ENCODE measurements at regions not wholly inside any gene's neighbourhood (a gene's known extent, or its start where the extent isn't known, plus 50 kb on each side); places are given as distances from the start of the nearest gene placed in this dataset.

- TF ChIP-seq POLR2A (IDR thresholded peaks at IDR 0.05) = no peak
- TF ChIP-seq CTCF (IDR thresholded peaks at IDR 0.05) = no peak
Observed at GRCh38 chr3:3923619-3924018, 124.4 kb downstream of the LRRN1 start.

Data from transverse colon (tissue), 3 donors.